CD4-positive, alpha-beta T cell treated with Interleukin-21 for 1 hour (primary cell): ENCODE measurements at regions not wholly inside any gene's neighbourhood (a gene's known extent, or its start where the extent isn't known, plus 50 kb on each side); places are given as distances from the start of the nearest gene placed in this dataset.
"Not testable (repeated sequence)": the region's sequence is repeated elsewhere in the genome, so short reads cannot be mapped to it uniquely, and the experiment has no call there.

Experiments
- DNase-seq: peaks from one replicate; pipeline ENCODE4 v3.0.0-alpha.2; 2020

DNA sequence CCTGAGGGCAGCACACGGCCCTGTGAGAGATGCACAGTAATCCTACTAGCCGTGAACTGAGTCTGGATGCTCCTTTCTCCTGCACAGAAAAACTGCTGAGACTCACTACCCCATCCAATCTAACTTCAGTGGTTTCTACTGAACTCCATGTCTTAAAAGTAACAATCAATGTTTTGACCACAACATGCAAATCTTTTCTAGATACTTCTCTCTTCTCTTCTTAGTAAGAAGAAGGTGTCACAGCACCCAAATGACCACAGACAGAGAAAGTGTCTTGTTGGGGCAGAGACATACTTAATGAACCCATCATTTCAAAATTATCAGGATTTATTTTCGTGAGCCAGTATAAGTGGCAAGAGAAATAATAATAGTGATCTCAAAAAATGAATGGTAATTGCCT is 285.8 kb upstream of the MEF2C start:
- no peak for DNase-seq

DNA sequence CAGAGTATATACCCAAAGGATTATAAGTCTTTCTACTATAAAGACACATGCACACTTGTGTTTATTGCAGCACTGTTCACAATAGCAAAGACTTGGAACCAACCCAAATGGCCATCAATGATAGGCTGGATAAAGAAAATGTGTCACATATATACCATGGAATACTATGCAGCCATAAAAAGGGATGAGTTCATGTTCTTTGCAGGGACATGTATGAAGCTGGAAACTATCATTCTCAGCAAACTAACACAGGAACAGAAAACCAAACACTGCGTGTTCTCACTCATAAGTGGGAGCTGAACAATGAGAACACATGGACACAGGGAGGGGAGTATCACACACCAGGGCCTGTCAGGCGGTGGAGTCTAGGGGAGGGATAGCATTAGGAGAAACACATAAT is 281.7 kb upstream of the MEF2C start:
- DNase-seq, result not testable (repeated sequence)

DNA sequence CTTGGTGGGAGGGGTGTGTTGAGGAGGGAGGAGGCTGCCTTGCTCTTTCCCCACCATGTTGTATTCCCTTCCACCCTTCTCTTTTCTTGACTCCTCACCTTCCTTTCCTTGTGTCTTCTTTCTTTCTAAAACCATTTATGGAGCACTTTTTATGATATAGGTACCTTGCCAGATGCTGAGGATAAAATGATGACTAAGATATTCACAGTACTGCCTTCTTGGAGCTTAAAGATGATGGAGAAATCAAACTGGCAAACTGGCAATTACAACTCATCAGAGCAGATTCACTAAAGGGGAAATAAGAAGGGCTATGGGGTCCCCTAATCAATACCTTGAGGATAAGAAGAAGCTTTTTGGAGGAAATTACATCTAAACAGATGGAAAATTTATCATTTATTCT is 273.2 kb upstream of the MEF2C start:
- DNase-seq, result no peak

DNA sequence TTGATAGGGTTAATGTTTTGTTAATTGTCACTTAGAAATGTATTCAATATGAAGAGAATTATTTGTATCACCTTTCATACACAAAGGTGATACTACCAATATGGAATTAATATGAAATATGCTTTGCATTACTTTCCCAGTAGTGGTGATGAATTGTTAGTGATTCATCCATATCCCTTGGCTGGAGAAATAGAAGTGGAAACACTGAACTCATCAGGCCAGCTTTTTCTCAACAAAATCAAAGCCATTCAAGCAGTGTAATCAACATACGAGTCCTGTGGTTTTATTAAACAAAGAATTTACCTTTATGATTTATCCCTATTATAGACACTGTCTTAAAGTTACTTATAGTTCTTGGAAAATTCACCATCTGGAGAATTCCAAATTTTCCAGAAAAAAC is 264.0 kb upstream of the MEF2C start:
- no peak for DNase-seq

DNA sequence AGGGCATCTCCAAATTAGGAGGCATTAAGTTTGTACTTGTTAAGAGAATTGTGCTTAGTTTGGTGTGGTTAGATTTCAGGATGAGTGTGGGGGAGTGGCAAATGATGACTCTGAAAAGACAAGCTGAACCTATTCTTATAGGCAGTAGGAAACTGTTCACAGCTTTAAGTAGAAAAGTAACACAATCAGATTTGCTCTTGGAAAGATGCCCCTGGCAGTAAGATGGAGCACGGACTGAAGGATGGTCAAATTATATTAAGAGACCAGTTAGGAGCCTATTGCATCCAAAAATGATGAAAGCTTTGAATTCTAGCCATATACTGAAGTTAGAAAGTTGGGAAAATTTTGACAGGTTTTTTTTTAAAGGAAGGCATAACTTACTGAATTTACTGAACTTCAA is 254.2 kb upstream of the MEF2C start:
- no peak for DNase-seq

DNA sequence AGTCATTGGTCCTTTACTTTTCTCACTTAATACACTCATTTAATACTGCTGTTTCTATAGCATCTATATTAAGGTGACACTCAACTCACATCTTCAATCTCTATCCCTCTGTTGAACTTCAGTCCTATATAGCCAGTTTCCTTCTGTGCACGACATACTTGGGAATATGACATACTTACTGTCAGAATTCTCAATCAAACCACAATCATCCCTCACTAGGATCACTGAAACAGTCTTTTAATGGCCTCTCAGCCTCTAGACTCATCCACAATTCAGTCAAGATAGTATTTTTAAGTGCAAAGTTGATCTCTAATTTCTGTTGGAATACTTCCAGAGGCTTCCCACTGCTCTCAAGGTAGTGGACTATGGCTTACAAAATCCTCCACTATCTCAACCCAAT is 251.0 kb upstream of the MEF2C start:
- no peak for DNase-seq

DNA sequence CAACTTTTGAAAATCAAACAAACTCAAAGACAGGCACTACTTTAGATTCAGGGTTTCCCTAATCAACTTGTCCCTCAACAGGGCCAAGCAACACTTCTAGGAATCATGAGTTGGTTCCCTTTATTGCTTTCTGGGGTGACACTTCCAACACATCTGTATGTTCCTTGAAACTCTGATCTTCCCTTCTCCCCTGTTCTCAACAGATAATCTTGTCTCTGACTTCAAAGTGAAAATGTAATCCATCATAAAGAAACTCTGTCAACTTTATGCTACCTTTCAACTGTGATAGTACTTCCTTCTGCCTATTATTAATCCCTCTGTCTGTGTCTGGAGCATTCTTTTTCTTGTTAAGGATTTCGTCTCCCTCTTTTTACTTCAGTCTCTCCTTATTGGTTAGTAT is 250.1 kb upstream of the MEF2C start:
- no peak for DNase-seq

DNA sequence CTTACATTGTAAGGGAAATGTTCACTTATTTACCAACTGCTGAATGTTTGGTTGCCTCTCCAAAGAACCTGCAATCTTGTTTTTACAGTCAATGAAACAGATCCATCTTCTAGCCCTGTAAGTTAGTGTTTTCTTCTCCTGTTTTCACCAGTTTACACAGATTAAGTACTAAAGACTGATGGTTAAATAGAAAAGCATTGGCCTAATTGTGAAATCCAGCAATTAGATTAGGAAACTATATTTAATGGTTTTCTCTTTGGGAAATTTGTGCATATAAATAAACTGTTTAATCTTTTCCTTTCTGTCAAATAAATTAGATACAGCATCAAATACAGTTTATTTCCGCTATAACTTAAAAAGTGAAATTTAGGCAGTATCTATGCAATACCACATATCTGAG is 247.9 kb upstream of the MEF2C start:
- DNase-seq, result no peak

DNA sequence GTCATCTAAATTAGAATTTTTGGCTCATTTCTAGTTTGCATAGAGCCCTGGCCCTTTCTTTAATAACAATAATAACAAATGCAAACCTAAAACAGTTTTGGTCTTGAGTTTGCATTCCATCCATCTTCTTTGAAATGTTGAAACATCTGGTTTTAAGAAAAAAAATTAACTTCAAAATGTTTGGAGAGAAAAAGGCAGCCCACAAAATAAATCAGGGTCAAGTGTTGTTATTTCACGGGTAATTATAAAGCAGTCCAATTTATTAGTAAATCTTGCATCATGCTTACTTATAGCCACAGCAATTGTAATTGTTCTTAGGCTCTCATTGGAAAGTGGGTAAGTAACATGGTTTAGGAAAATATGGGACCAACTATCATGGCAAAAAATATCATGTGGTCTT is 247.0 kb upstream of the MEF2C start:
- no peak for DNase-seq

DNA sequence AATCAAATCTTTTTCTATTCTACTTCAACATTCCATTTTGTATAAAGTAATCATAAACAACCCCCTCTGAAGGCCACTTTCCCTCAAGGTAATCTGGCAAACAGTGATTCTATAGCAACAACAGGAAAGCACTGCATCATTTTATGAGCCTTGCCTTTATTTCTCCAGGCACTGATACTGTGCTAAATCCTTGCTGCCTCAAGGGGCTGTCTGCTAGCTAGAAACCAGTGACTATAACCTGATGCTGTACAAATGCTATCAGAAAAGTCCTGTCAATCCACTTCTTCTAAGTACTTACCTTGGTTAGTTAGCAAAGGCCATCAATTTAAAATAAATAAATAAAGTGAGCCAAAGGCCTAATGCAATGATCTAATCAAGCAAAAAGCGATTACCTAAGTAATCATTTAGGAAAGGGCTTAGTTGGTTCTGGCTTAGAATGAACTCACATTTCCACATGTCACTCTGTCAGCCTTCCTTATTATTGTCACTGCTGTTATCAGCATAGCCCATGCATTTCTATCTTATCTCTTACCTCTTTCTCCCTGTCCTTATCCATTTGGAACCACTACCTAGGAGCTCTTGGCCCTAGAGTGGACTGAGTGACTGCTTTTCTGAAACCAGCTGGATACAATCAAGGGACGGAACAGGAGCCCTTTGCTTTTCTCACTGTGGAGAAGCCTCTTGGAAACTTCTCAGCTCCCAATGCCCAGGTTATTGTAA is 246.1 kb upstream of the MEF2C start:
- no peak for DNase-seq

DNA sequence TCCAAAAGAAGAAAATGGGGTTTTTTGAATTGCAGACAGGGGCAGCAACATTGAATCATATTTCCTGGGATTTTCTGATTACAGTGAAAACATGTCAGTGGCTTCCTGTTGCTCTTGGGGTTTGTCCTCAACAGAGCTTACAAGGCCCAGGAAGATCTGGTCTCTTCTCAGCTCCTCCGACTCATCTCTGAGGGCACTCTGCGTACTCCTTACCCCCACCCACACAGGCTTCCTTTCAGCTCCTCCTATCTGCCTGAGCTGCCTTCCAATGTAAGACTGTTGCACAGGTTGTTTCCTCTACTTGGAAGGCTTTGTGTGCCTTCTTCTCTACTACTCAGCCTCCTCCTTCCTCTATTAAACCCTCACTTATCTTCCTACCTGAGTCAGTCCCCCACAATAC is 245.1 kb upstream of the MEF2C start:
- DNase-seq, result no peak

DNA sequence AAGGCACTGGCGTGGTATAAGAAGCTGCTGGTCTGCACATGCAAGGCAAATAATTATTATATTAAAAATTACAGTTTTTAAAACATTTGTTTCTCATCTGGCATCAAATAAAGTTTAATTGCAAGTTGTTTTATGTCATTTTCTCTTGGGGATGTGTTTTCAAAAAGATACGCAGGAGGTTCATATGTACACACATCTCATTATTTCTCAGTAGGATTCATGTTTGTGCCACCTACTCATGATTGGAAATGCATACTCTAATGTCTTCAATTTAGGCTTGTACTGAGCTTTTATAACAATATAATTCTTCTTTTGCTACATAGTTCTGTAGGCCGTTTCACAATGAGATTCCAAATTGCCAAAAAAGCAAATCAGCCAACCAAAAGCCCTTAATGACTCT is 244.2 kb upstream of the MEF2C start:
- DNase-seq, result no peak

DNA sequence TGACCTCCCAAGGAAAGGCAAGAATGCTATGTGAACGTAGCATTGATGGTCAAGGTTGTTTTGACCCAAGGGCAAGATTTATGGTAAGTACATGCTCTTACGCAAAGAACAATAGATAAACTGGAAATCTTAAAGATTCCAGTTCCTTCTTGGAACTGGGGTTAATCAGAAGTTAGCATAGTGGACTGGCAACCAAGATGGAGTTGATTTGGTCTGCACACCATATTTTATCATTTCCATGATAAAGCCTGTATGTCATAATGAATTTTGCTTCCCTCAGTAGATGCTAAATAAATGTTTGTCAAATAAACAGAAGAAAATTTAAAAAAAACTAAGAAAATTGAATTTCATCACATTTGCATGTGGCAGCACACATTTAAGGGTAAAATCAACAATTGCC is 242.4 kb upstream of the MEF2C start:
- DNase-seq, result no peak

DNA sequence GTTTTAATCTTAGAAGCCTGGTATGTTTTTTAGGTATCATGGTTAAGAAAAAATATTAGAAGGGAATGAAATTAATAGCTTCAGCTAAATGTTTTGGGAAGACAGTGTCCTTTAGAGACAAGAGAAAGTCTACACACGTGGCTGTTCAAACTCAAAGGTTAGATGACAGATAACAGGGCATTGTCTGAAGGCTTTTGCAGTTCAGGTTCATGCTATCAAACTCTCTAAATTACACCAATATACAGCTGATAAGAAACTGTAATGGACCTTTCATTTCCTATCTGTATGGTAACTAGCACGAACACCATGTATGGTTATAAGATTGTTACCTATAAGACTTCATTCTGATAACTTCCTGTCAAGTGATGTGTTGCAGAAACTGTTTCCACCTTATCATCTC is 240.6 kb upstream of the MEF2C start:
- DNase-seq, result no peak

DNA sequence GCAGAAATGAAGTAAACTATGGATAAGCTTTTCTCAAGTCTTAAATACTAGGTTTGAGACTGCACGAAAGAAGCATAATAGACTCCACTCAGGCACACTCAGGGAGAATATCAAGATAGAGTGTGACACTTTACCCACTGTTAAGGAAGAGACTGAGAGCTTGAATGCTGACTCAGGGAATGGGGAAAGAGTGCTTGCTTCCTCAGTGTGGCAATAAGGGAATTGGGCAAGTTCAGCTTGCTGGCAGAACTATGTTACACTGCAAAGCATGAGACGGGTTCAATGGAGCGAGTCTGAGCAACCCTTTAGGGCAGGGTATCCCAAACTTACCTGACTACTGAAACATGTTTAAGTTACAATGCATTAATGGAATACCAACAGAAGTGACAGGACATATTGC is 237.7 kb upstream of the MEF2C start:
- DNase-seq, result peak; percentile 0

DNA sequence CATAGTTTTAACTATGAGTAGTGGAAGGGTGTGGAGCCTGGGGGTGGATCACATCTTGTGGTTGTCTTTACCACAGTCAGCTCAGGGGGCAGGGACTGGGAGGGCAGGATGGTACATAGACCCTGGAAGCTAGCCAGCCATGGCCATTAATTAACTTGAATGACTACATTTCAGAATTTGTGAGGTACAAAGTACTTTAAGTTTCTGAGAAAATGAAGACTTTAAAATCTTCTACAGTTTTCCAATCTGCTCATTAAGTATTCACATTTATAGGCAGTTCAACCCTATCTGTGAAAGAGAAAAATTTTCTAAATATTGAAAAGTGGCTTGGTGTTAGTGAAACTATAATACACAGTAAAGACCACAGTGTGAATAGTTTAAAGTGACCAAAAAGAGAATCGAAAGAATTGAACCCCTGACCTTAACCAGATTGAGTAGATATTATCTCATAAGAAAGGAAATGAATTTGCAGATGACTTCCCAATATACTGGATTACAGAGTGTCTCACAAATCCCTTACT is 234.2 kb upstream of the MEF2C start:
- DNase-seq, result no peak

DNA sequence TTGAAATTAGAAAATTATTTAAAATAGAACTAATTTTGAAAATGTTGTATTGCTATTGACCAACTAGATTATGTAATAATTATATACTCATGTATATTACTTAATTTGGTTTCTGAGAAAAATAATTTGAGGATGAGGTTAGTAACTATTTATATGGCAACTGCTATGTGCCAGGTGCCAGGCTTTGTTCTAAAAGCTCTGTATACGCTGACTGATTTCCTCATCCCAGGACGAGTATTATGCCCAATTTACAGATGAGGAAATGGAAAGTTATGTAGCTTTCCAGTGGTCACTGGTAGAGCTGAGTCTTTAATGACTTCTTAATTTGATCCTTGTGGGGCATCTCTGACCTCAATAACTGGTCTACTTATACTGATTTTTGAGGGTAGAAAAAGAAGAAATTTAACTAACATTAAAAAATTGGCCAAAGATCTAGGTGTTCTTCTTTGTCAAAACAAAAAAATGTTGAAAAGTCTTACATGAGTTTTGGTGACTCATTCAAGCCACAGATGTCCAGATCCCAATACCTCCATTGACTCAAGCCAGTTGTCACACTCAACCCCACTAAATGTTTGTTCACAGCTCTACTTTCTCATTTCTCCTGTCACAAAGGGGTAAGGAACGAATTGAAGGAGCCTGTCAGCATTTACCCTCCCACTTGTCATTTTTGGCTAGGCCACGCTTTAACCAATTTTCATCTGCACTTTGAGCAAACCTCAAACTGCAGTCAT is 228.1 kb upstream of the MEF2C start:
- DNase-seq, result no peak

DNA sequence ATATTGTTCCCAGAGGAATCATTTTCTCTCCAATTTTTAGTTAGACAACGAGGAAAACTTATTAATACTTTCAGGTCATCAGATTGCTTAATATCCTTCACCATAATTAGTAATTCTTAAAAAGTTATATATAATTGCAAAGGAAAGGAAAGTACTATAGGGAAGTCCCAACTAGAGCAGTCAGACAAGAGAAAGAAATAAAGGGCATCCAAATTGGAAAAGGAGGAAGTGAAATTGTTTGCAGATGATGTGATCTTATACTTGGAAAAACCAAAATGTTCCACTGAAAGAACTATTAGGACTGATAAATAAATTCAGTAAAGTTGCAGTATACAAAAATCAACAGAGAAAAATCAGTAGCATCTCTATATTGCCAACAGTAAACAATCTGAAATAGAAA is 223.5 kb upstream of the MEF2C start:
- no peak for DNase-seq

DNA sequence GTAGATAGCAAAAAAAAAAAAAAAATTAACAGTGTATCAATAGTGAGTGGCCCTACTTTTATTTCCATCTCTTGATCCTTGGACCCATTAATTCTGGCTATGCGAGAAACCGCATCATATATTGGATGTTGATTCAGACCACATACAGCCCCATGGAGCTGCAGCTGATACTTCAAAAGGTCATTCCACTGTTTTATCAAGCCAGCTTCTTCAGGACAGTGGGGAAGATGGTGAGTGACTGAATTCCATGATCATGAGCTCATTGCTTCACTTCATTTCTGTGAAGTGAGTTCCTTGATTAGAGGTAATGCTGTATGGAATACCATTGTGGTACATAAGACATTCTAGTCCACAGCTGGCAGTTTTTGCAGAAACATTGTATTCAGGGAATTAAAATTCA is 222.9 kb upstream of the MEF2C start:
- DNase-seq, result no peak

DNA sequence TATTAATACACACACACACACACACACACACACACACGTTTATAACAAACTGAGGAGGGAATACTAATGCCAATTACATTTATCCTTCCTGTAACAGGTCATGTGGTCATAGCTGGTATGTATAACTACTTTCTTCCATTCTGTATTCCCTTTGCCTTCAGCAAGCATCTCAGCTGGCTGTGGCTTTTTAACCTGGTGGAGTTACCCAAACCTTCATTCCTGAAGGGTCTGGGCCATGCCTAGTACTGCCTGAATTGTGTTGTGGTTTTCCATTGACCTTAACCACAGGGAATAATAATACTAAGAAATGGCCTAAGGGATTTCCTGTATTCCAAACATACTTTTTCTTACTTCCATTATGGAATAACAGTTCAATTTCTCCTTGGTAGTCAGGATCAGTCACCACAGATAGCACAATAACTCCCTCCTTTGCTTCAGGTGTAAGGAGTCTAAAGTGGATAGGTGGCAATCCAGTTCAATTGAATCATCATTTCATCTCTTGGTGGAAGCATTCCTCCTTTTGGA is 222.2 kb upstream of the MEF2C start:
- no peak for DNase-seq

DNA sequence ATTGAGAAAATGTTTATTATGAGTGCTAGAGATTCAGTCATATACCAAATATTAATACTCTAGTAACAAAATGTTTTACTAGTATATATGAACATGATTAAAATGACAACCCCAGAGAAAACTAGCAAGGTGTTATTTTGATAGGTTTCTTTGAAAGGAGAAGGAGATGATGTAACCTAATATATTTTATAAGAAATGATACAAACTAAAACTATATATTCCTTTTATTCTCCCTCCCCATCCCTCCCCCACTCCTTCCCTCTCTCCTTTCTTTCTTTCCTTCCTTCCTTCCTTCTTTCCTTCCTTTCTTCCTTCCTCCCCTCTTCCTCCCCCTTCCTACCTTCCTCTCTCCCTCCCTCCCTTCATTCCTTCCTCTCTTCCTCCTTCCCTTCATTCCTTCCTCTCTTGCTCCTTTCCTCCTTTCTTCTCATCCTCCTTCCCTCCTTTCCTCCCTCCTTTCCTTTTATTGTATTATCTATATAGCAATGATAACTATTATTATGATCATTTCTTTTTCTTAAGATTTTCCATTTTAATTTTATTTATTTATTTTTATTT is 215.3 kb upstream of the MEF2C start:
- DNase-seq, result no peak

DNA sequence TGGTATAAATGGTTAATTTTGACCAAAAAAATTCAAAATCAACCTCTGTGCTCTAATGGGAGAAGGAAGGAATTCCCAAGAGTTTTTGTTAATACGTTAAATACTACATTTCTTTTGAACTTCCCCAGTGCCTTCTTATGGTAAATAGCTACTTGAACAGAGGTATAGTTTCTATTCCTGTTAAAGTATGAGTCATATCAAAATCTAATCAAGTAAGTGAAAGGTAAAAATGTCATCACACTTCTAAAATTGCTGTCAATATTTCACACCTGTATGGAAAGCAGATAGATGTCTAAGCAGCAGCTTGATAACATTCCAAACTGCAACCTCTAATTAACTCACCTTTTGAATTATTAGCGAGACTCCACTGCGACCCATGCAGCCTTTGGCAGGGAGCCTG is 214.1 kb upstream of the MEF2C start:
- no peak for DNase-seq

DNA sequence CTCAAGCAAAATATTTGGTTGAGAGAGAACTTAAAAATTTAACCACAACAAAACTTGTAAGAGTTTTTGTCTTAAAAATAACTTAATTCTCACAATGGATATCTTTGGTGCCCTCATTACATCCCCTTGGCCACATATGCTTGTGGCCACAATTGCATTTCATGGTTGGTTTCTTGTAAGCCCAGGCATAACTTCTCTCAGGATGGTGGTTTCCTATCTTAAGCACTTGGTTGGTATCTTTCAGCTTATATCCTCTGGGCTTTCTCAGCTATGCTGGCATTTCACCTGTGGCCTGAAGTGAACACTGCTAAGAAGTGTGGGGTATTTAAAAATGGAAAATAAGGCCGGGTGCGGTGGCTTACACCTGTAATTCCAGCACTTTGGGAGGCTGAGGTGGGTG is 212.4 kb upstream of the MEF2C start:
- no peak for DNase-seq

DNA sequence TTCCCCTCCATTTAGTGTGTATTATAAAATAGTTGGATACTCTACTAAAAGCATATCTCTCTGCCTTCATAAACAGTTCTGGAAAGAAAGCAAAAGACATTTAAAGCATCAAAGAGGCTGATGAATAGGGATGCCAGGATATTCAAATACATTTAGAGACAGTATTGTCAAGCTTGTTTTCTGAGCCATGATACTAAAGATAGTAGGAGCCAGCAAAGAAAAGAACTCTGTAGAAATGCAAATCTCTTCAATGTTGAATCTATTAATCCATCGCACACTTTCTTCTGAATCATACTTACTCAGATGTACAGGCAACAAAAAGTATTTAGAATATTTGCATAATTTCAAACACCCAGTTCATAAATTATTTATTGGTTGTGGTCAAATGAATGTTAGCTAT is 207.1 kb upstream of the MEF2C start:
- DNase-seq, result no peak
